GM10248 (cell line): ENCODE measurements at regions not wholly inside any gene's neighbourhood (a gene's known extent, or its start where the extent isn't known, plus 50 kb on each side); places are given as distances from the start of the nearest gene placed in this dataset.

Experiments
- CTCF ChIA-PET: fragments of 300-600 bp; sonication (Branson Sonifier 250); formaldehyde crosslinking; extraction: SDS; loops from one replicate; lab custom pipeline; 2021; ENCODE audit warnings: antibody characterized with exemption; lab: Yijun Ruan, JAX
- POLR2A ChIA-PET: fragments of 350-650 bp; sonication (Branson Sonifier 250); formaldehyde crosslinking; extraction: SDS; loops from one replicate; lab custom pipeline; 2020; ENCODE audit warnings: antibody characterized with exemption; lab: Yijun Ruan, JAX
- DNase-seq: peaks from one replicate; pipeline ENCODE4 v3.0.0; 2012; ENCODE audit errors: extremely low spot score
- TF ChIP-seq, protein P1 (sequence below): IDR thresholded peaks from 2 replicates; pipeline ENCODE4 v1.5.1; 2012; ENCODE audit warnings: mild to moderate bottlenecking, low read depth; ENCODE audit errors: extremely low read depth, missing control alignments, control extremely low read depth

DNA sequence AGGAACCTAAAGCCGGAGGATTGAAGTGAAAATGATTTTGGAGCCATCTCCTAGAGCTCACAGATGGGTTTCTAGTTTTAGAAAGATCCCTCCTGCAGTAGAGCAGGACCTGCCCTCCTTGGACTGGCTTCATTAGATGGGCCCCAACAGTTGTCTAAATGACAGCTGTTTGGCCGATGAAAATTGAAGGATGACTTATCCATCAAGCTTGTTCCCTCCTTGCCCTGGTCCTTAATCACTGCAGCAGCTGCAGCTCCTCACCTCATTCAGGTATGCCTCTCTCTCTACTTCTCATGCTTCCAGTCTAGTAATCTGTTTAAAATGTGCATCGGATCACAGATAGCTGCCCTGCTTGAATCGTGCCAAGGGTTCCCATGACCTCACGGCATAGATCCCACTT, 677.6 kb downstream of the BCL11A start:
- TF ChIP-seq, protein P1, sequence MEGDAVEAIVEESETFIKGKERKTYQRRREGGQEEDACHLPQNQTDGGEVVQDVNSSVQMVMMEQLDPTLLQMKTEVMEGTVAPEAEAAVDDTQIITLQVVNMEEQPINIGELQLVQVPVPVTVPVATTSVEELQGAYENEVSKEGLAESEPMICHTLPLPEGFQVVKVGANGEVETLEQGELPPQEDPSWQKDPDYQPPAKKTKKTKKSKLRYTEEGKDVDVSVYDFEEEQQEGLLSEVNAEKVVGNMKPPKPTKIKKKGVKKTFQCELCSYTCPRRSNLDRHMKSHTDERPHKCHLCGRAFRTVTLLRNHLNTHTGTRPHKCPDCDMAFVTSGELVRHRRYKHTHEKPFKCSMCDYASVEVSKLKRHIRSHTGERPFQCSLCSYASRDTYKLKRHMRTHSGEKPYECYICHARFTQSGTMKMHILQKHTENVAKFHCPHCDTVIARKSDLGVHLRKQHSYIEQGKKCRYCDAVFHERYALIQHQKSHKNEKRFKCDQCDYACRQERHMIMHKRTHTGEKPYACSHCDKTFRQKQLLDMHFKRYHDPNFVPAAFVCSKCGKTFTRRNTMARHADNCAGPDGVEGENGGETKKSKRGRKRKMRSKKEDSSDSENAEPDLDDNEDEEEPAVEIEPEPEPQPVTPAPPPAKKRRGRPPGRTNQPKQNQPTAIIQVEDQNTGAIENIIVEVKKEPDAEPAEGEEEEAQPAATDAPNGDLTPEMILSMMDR = no peak
- DNase-seq = no peak
- POLR2A ChIA-PET = no interaction called here
- CTCF ChIA-PET = interaction anchor here (1.3 to 1.6 kb wide), 2 partner anchors 10 to 40 kb away, joined by 3 read pairs; no protein-coding TSS in a partner anchor

DNA sequence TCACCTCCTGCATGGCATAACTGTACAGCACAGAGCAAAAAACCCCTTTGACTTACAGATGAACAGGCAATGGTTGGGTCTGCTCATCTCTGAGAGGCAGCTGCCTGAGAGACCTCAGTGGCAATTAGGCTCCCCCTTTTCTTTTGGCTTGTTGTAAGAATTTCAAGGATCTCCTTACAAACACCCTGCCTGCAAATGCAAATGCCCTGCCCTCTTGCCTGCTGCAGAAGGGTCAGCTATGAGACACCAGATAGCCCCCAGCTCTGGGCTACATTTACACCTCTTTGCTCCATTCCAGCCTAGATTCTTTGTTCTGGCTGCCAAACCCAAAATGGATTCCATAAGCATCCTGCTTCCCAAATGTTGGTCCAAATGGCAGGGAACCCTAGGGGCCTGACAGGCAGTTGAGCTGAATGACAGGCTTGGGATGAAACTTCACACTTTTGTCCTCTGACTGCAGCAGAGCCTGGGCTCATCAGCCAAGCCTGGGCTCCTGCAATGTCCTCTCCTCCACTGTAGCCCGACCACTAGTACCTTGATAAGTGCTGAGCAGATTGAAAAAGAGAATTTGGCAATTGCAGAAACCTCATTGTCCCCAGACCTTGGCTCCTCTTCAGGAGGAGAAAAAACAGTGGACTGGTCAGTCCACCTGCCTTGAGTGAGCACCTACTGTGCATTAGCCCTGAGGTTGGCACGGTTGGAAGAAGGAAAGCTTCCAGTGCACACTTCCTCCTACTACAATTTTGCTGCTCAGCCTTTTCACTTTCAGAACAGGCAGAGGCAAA, 678.3 kb downstream of the BCL11A start:
- DNase-seq = no peak
- POLR2A ChIA-PET = no interaction called here
- TF ChIP-seq, protein P1 = no peak
- CTCF ChIA-PET = interaction anchor here (0.9 to 1.6 kb wide), 3 partner anchors 13 to 78 kb away, joined by 3 read pairs; no protein-coding TSS in a partner anchor

DNA sequence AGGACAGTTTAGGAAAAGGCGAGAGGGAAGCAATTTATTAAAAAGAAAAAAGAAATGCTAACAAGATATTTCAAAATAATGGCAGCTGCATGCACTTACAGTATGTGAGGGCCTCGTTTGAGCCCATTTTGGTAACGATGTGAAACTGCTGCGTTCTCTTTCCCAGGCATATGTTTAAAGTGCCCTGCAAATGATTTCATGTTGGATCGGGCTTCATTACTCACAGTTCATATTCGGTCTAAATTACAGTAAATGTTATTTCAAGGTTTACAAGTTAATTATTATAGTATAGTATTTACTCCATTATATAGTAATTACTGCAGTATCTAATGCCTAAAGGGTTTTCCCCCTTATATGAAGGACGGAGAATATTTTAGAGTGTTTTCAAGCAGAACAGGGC, 679.1 kb downstream of the BCL11A start:
- ChIA-PET POLR2A (no interaction called here), CTCF (interaction anchor here (0.9 to 1.6 kb wide), 3 partner anchors 14 to 77 kb away, joined by 3 read pairs; no protein-coding TSS in a partner anchor)
- DNase-seq = no peak
- TF ChIP-seq, protein P1 = no peak

DNA sequence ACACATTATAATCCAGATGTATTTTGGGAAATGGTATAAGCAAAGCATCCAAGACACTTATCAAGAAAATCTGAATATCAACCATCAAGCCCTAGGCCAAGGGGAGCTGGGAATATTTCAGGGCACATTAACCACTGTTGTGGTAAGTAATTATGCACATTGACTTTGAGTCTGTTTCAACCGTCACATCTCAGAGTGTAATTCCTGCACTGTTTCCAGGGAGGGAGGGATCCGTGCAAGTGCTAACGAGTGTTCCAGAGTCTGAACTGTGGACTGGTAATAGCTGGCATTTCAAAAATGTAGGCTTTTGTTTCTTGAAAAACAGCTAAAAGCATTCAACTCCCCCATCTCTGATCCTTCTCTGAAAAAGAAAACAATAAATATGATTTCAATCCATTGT, 681.6 kb downstream of the BCL11A start:
- DNase-seq = no peak
- ChIA-PET CTCF (interaction anchor here (1.2 kb wide), 1 partner anchor 17 kb away, joined by 3 read pairs; no protein-coding TSS in a partner anchor), POLR2A (no interaction called here)
- TF ChIP-seq, protein P1 = no peak

DNA sequence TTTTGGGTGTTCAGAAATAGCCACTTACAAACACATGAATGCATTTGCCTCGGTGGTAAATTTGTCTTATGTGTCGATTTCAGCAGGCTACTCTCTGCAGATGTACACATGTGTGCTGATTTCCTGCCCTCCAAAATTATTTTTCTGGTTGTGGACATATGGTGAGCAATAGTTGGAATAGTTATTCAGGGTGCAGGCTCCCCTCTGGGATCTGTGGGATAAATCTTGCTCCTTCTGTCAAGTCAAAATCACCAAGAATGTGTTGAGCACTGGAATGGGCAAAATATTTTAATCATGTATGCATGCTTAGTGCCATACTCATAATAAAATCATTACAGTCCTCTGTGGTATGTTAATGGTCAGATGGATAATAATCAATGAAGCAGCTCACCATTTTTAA, 684.5 kb downstream of the BCL11A start:
- TF ChIP-seq, protein P1 = no peak
- no peak for DNase-seq
- ChIA-PET CTCF (interaction anchor here (1.0 kb wide), 1 partner anchor 10 kb away, joined by 4 read pairs; no protein-coding TSS in a partner anchor), POLR2A (no interaction called here)

DNA sequence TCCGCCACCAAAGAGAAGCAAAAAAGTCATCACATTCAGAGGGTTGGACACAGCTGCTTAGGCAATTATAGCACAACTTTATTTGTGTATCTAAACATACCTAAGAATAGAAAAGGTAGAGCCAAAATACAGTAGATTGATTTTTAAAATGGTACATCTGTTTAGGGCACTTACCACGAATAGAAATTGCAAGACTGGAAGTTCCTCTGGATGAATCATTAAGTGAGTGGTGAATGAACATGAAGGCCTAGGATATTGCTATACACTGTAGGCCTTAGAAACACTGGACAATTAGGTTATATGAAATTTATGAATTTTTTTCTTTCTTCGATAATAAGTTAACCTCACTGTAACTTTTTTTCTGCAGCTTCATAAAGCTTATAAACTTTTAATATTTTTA, 687.0 kb downstream of the BCL11A start:
- CTCF ChIA-PET = interaction anchor here (1.4 kb wide), 1 partner anchor 10 kb away, joined by 3 read pairs; no protein-coding TSS in a partner anchor
- DNase-seq = no peak
- POLR2A ChIA-PET = no interaction called here
- TF ChIP-seq, protein P1 = no peak
